Pulmonary artery endothelial cell (primary cell): ENCODE measurements at regions not wholly inside any gene's neighbourhood (a gene's known extent, or its start where the extent isn't known, plus 50 kb on each side); places are given as distances from the start of the nearest gene placed in this dataset.
"Not testable (repeated sequence)": the region's sequence is repeated elsewhere in the genome, so short reads cannot be mapped to it uniquely, and the experiment has no call there.

Experiments
- DNase-seq: peaks from one replicate; pipeline ENCODE4 v3.0.0-alpha.2; 2011; ENCODE audit warnings: low read depth, low spot score

- no peak for DNase-seq
Measured at GRCh38 chr12:78269620-78270019, 438.9 kb downstream of the NAV3 start.

DNA sequence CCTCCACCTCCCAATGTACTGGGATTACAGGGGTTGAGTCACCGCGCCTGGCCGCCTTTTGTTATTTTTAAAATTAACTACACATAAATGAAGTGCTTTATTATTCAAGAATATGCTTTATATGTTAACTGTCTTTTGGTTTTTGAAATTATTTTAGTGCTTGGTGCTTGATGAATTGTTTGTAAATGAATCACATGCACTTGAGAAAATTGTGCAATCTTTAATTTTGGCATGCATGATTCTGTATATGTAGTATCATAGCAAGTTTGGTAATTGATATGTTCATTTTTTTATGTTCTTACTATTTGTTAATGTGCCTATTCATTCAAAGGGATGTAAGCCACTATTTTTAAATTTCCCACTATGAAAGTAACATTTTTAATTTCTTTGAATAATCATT, 440.9 kb downstream of the NAV3 start:
- DNase-seq = no peak

DNA sequence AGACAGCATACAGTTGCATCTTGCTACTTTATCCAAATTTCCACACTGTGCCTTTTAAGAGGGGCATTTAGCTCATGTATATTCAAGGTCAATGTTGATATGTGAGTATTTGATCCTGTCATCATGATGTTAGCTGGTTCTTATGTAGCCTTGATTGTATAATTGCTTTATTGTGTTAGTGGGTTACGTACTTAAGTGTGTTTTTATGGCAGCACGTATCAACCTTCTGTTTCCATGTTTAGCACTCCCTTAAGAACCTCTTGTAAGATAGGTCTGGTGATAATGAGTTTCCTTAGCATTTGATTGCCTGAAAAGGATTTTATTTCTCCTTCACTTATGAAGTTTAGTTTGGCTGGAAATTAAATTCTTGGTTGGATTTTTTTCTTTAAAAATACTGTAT, 445.2 kb downstream of the NAV3 start:
- no peak for DNase-seq

DNA sequence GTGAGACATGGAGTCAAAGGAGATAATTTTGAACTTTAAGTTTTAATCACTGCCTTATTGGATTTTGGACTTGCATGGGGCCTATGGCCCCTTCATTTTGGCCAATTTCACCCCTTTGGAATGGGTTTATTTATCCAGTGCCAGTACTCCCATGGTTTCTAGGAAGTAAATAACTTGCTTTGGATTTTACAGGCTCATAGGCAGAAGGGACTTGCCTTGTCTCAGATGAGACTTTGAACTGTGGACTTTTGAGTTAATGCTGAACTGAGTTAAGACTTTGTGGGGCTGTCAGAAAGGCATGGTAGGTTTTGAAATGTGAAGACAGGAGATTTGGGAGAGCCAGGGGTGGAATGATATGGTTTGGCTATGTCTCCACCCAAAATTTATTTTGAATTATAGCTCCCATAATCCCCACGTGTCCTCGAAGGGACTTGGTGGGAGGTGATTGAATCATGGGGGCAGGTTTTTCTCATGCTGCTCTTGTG, 448.1 kb downstream of the NAV3 start:
- DNase-seq = no peak

DNA sequence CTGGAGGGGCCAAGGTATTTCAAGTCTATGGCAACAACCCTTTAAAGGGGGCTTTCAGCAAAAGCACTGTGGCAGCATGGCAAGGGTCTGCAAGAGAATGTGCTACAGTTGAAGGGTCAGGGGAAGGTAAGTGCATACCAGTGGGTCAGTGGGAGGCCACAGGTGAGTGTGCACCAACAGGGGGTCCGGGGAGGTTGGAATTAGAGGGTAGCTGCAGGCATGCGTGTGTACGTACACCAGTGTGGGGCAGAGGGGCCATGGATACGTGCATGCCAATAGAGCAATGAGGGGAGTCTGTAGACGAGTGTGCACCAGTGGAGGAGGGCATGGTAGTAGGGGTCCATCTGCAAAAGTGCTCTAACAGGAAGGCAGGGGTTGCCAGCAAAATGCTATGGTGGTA, 448.9 kb downstream of the NAV3 start:
- no peak for DNase-seq

DNA sequence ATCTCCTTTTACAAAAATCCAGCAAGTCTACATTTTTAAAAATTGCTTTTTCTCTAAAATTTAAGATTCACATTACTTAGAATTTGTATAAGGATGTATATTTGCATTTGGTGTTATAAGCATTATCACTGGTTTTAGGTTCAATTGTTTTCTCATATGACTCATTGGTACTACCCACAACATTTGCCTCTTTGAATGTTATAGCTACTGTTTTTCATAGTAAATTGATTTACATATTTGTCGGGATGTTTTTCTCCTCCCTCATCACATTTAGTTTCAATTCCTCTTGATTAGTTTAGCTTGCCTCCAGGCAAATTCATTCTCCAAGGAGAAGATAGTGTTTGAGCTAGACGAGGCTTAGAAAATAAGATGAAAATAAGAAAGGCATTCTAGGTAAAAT, 450.4 kb downstream of the NAV3 start:
- not testable (repeated sequence) for DNase-seq

GRCh38 chr12:78284417-78284816, 453.7 kb downstream of the NAV3 start:
- DNase-seq = no peak

- DNase-seq = no peak
Measured at GRCh38 chr12:78290606-78291345, 460.1 kb downstream of the NAV3 start.

- DNase-seq = no peak
Measured at GRCh38 chr12:78293059-78293686, 462.5 kb downstream of the NAV3 start.

DNA sequence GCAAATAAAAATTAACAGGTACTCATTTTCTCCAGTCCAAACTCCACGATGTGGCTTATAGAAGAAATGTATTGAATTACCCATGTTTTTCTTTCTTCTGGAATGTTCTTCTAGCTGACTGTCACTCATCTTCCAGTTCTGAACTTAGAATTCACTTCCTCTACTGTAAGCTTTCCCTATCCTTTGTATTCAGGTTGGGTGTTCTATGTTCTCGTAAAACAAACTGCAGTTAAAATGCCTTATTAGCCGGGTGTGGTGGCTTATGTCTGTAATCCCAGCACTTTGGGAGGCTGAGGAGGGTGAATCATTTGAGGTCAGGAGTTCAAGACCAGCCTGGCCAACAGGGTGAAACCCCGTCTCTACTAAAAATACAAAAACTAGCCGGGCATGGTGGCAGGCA, 470.6 kb downstream of the NAV3 start:
- not testable (repeated sequence) for DNase-seq

DNA sequence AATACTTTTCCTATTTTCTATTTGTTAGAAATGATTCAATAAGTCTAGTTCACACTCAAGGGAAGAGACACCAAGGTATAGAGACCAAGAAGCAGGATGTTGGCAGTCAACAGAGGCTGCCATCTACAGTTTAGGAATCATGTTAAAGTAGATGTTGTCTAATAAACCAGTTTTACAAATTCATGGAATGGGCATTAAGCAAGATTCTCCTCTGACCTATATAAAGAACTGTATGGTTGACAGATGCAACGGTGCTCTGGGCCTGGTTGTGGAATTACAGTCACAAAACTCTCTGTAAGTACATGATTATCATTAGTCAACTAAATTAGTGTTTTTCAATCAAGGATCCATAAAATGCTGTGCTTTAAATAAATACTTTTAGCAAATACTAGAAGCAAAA, 475.1 kb downstream of the NAV3 start:
- DNase-seq = no peak

DNA sequence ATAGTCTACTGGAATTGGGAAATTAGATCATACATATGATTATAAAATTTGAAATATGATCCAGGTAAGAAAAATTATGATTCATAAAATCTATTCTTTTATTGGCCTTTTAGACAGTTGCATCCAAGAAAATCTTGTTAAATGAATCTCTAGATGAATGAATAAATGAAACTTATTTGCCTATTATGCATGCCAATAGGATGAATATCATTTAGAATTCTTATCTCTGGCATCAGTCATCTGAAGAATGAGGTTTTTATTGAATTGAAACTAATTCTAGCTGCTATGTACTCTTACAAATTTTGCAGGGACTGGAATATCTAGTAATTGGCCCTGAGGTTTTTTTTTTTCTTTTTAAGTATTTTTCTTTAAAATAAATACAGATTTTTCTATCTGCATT, 475.5 kb downstream of the NAV3 start:
- DNase-seq = no peak

DNA sequence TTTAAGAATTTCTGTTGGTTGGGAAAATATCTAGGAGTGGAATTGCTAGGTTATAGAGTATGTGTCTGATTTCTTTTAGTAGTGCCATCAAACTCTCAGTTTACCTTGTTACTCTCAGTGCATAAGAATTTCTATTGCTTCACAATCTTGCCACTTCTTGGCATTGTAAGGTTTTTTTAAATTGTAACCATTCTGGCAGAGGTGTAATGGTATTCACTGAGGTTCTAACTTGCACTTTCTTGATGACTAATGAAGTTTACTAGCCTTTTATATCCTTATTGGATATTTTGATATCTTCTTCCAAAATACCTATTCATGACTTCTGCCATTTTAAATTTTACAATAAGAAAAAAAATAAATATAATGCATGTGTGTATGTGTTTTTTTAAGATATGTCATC, 478.0 kb downstream of the NAV3 start:
- DNase-seq = no peak

- no peak for DNase-seq
Measured at GRCh38 chr12:78315028-78315427, 484.3 kb downstream of the NAV3 start.

DNA sequence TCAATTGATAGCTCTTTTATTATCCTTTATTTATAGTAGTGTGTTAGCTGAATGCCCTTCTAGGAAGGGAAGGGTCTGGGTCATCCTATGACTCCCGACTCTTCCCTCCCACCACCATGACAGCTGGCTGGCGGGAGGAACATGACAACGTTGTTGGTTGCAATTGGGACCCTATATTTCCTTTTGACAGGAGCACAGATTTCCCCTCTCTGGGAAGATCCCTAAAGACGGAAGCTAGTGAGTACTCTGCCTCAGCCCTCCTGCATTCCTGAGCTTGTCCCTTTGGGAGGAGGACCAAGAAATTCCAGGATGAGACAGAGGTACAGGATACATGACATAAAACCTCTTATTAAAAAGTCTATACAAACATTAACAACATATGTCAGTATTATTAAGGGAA, 485.4 kb downstream of the NAV3 start:
- DNase-seq = no peak

- DNase-seq = no peak
Measured at GRCh38 chr12:78316631-78317468, 486.2 kb downstream of the NAV3 start.

GRCh38 chr12:78321696-78322095, 491.0 kb downstream of the NAV3 start:
- DNase-seq = no peak

DNA sequence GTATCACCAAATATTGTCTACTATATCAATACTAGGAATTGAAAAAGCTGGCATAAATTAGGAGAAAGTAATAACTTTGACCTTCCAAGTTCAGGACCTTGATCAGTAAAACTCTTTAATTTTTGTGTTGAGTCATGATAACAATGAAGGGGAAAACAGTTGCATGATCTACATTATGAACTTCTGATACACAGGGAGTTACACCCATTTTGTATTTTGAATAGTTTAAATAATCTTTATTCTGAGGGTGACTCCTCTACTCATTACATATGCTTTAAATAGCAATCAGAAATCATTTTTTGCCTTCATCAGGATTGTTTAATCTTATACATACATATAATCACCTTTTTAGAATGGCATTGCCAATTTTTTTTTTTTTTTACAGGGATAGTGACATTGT, 492.5 kb downstream of the NAV3 start:
- no peak for DNase-seq

DNA sequence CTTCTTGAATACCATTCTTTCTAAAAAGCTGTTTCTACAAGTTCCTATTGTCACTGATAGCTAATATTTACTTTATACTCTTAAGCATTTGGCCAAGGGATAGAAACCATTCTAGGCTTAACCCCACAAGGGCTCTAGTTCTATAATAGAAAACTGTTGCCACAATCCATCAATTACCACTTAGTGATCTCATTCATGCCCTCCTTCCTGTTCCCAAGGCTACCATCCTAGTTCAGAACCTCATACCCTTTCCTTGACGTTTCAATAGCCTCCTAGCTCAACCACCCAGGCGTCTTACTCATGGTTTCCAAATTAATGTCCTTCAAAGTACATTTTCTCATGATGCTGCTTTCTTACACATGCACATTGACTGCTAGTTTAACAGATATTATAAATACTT, 493.5 kb downstream of the NAV3 start:
- DNase-seq = no peak

- DNase-seq = no peak
Measured at GRCh38 chr12:78328524-78328923, 497.8 kb downstream of the NAV3 start.

- no peak for DNase-seq
Measured at GRCh38 chr12:78330131-78330530, 499.4 kb downstream of the NAV3 start.

- DNase-seq = no peak
Measured at GRCh38 chr12:78331181-78331580, 500.5 kb downstream of the NAV3 start.
